Right lobe of liver (tissue), 4 donors: ENCODE measurements at regions not wholly inside any gene's neighbourhood (a gene's known extent, or its start where the extent isn't known, plus 50 kb on each side); places are given as distances from the start of the nearest gene placed in this dataset.

Experiments
- POLR2A ChIP-seq: fragments of 450-650 bp; IDR thresholded peaks from one replicate; pipeline ENCODE4 v1.6.1; 2017; ENCODE audit warnings: antibody characterized with exemption, mild to moderate bottlenecking
- TF ChIP-seq, protein P1 (sequence below), 4 donors: fragments of 200-600 bp in 3 of 4; fragments of 450-650 bp in 1 of 4; IDR thresholded peaks; one replicate each; pipeline versions ENCODE4 v1.5.1 to v1.8.0; 2016 to 2022; ENCODE audit warnings: antibody characterized with exemption in 4 of 4, mild to moderate bottlenecking in 2 of 4
- donor health status: DM: no; HTN: no; CAD: no.
- donor health status: DM: no; HTN: no; CAD: no.
- donor health status: DM: no; HTN: yes; CAD: no.

DNA sequence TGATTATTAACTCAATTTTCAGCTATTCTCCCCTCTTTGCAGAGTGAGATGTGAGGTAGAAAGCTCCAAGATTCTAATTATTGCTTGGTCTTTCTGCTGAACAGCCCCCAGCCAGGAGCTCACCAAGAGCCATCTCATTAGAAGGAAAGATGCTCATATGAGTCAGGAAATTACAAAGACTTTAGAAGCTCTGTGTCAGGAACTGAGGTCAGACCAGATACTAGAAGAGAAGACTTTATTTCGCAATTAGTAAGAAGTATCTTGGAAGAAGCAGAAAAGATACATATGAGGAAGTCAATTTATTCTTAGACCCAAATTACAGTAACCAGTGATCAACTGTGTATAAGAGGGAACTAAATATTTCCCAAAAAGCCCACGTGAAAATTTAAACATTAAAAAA, 626.9 kb downstream of the ZWINT start:
- TF ChIP-seq, protein P1, sequence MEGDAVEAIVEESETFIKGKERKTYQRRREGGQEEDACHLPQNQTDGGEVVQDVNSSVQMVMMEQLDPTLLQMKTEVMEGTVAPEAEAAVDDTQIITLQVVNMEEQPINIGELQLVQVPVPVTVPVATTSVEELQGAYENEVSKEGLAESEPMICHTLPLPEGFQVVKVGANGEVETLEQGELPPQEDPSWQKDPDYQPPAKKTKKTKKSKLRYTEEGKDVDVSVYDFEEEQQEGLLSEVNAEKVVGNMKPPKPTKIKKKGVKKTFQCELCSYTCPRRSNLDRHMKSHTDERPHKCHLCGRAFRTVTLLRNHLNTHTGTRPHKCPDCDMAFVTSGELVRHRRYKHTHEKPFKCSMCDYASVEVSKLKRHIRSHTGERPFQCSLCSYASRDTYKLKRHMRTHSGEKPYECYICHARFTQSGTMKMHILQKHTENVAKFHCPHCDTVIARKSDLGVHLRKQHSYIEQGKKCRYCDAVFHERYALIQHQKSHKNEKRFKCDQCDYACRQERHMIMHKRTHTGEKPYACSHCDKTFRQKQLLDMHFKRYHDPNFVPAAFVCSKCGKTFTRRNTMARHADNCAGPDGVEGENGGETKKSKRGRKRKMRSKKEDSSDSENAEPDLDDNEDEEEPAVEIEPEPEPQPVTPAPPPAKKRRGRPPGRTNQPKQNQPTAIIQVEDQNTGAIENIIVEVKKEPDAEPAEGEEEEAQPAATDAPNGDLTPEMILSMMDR (IDR thresholded peaks at IDR 0.05), result no peak
- TF ChIP-seq POLR2A, result no peak
